HFFc6 (cell line): ENCODE measurements at regions not wholly inside any gene's neighbourhood (a gene's known extent, or its start where the extent isn't known, plus 50 kb on each side); places are given as distances from the start of the nearest gene placed in this dataset.

Source experiments
- DNase-seq: peaks from one replicate; pipeline ENCODE4 v3.0.0-alpha.2; 2018
- H3K27ac Mint-ChIP-seq: 2 replicates; pipeline ENCODE4 v1.8.0; 2020; ENCODE audit warnings: mild to moderate bottlenecking, mixed read lengths
- H3K27me3 Mint-ChIP-seq: 2 replicates; pipeline ENCODE4 v1.8.0; 2021; ENCODE audit warnings: mild to moderate bottlenecking, moderate library complexity, mixed read lengths; ENCODE audit not compliant: insufficient read depth
- H3K36me3 Mint-ChIP-seq: 2 replicates; pipeline ENCODE4 v1.8.0; 2021; ENCODE audit warnings: low read depth, mixed read lengths
- H3K4me1 Mint-ChIP-seq: 2 replicates; pipeline ENCODE4 v1.8.0; 2020; ENCODE audit warnings: low read depth, mixed read lengths
- H3K4me3 Mint-ChIP-seq: 2 replicates; pipeline ENCODE4 v1.8.0; 2020; ENCODE audit warnings: mild to moderate bottlenecking, moderate library complexity, mixed read lengths
- H3K9me3 Mint-ChIP-seq: 2 replicates; pipeline ENCODE4 v1.8.0; 2020; ENCODE audit warnings: mild to moderate bottlenecking, mixed read lengths
- CTCF ChIP-seq: fragments of 200-600 bp; sonication (generic); IDR thresholded peaks from 2 replicates; pipeline ENCODE4 v1.5.0; 2021; ENCODE audit warnings: antibody characterized with exemption, mild to moderate bottlenecking

- Mint-ChIP-seq H3K4me1 (no peaks in the 10 kb centered on the region), H3K27ac (no peak overlapping the region), H3K27me3 (no peaks in the 10 kb centered on the region; the same call in none of the 2 replicates), H3K4me3 (no peak overlapping the region), H3K9me3 (peaks cover 55% of the 10 kb centered on the region), H3K36me3 (peaks cover 5% of the 10 kb centered on the region; the same call in 1 of the 2 replicates)
- no peak for TF ChIP-seq CTCF
- no peak for DNase-seq
Observed at GRCh38 chr7:3106361-3106826, 62.7 kb upstream of the CARD11 start.

GRCh38 chr7:3107228-3107763 is 63.6 kb upstream of the CARD11 start:
- Mint-ChIP-seq H3K4me3 (no peak overlapping the region), H3K27ac (no peak overlapping the region), H3K9me3 (peaks cover 55% of the 10 kb centered on the region), H3K36me3 (peaks cover 5% of the 10 kb centered on the region; the same call in 1 of the 2 replicates), H3K4me1 (no peaks in the 10 kb centered on the region), H3K27me3 (no peaks in the 10 kb centered on the region; the same call in none of the 2 replicates)
- DNase-seq: no peak
- TF ChIP-seq CTCF: no peak

- H3K36me3 Mint-ChIP-seq: peaks cover 10% of the 10 kb centered on the region
- no peaks in the 10 kb centered on the region for H3K4me1 Mint-ChIP-seq
- H3K4me3 Mint-ChIP-seq: no peak overlapping the region
- no peak overlapping the region for H3K27ac Mint-ChIP-seq
- peaks cover 59% of the 10 kb centered on the region for H3K9me3 Mint-ChIP-seq
- no peaks in the 10 kb centered on the region; the same call in none of the 2 replicates for H3K27me3 Mint-ChIP-seq
- no peak for DNase-seq
- TF ChIP-seq CTCF: no peak
Observed at GRCh38 chr7:3107889-3108570, 64.4 kb upstream of the CARD11 start.

GRCh38 chr7:3109311-3109915 is 65.7 kb upstream of the CARD11 start:
- no peak for DNase-seq
- no peak overlapping the region for H3K27ac Mint-ChIP-seq

More at GRCh38 chr7:3109311-3109915, 65.7 kb upstream of the CARD11 start:
- Mint-ChIP-seq H3K9me3 (peaks cover 56% of the 10 kb centered on the region), H3K27me3 (no peaks in the 10 kb centered on the region; the same call in none of the 2 replicates), H3K4me1 (no peaks in the 10 kb centered on the region), H3K4me3 (no peak overlapping the region), H3K36me3 (peaks cover 11% of the 10 kb centered on the region)
- TF ChIP-seq CTCF: no peak
